Fibroblast of pulmonary artery (primary cell): ENCODE measurements at regions not wholly inside any gene's neighbourhood (a gene's known extent, or its start where the extent isn't known, plus 50 kb on each side); places are given as distances from the start of the nearest gene placed in this dataset.
A peak's percentile ranks its signal among the peaks of the same experiment; 100 is the strongest.
"Not testable (repeated sequence)": the region's sequence is repeated elsewhere in the genome, so short reads cannot be mapped to it uniquely, and the experiment has no call there.

Experiments
- DNase-seq: peaks from one replicate; pipeline ENCODE4 v3.0.0-alpha.2; 2010; ENCODE audit warnings: low read depth
- H3K4me3 ChIP-seq: replicated peaks from 2 replicates; pipeline ENCODE4 v1.5.1; 2011; ENCODE audit warnings: low read depth, mild to moderate bottlenecking, control low read depth, low read length, moderate library complexity
- CTCF ChIP-seq: IDR thresholded peaks from 2 replicates; pipeline ENCODE4 v1.5.1; 2011; ENCODE audit warnings: mild to moderate bottlenecking, control low read depth, low read length, inconsistent platforms; ENCODE audit errors: missing control alignments

- no peak for TF ChIP-seq CTCF
- H3K4me3 ChIP-seq, result no peak overlapping the region
- DNase-seq, result no peak
Measured at GRCh38 chr12:86713121-86713520, 456.9 kb upstream of the MGAT4C start.

GRCh38 chr12:86712425-86712843 lies 456.2 kb upstream of the MGAT4C start:
- peak; percentile 99 for DNase-seq
- TF ChIP-seq CTCF, result no peak
- no peak overlapping the region for H3K4me3 ChIP-seq

GRCh38 chr12:86711731-86712130 lies 455.5 kb upstream of the MGAT4C start:
- H3K4me3 ChIP-seq, result no peak overlapping the region
- DNase-seq, result no peak
- TF ChIP-seq CTCF, result no peak

- peak; percentile 30 for DNase-seq
- no peak overlapping the region for H3K4me3 ChIP-seq
- TF ChIP-seq CTCF, result no peak
Measured at GRCh38 chr12:86710109-86710508, 453.9 kb upstream of the MGAT4C start.

- not testable (repeated sequence) for H3K4me3 ChIP-seq, DNase-seq
Measured at GRCh38 chr12:86709017-86709416, 452.8 kb upstream of the MGAT4C start.

- TF ChIP-seq CTCF, result no peak
- no peak overlapping the region for H3K4me3 ChIP-seq
- peak; percentile 45 for DNase-seq
Measured at GRCh38 chr12:86698641-86698980, 442.4 kb upstream of the MGAT4C start.

- no peak overlapping the region for H3K4me3 ChIP-seq
- peak; percentile 42 for DNase-seq
- TF ChIP-seq CTCF, result no peak
Measured at GRCh38 chr12:86697916-86698640, 441.9 kb upstream of the MGAT4C start.
